NOMO-1 treated with DMSO at 0.1 percent for 48 hours (cell line): ENCODE measurements at regions not wholly inside any gene's neighbourhood (a gene's known extent, or its start where the extent isn't known, plus 50 kb on each side); places are given as distances from the start of the nearest gene placed in this dataset.
"Not testable (repeated sequence)": the region's sequence is repeated elsewhere in the genome, so short reads cannot be mapped to it uniquely, and the experiment has no call there.

Source experiments
- DNase-seq: peaks from one replicate; lab custom pipeline; 2025; ENCODE audit not compliant: unreplicated experiment; lab: John Stamatoyannopoulos, UW

DNA sequence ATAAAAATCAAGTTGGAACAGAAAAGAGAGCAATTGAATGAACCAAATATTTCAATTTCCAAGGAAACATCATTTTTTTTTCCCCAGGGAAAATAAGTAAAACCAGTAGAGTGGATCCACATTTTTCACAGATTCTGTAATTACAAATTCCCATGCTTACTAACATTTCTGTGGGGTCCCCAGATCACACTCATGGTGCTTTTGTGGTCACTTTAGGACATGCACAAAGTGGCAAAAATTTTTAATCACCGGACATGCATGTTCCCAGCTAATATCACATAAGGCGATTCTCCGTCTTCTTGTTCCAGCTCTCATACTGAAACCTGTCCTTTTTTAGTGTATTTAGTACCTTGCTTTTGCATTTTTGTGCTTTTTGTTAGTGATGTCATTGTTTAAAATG, 748.2 kb upstream of the SLITRK1 start:
- no peak for DNase-seq

GRCh38 chr13:84616864-84617263, 734.6 kb upstream of the SLITRK1 start:
- no peak for DNase-seq

DNA sequence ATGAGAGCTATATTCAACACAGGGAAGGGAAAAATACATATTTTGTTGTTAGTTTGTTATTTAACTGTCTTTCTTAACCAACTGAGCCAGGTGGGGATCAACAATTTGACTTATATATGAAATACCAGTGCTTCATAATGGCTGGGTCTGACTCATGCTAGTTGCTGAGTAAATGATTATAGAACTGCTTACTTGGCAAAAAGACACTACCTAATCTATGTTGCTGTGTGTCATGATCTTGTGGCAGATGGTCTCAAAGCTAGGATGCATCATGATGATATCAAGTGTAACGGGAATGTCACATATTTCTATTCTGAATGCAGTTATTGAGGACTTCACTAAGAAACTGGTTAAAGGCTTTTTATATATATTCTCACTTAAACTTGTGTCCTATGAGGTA, 727.4 kb upstream of the SLITRK1 start:
- no peak for DNase-seq

DNA sequence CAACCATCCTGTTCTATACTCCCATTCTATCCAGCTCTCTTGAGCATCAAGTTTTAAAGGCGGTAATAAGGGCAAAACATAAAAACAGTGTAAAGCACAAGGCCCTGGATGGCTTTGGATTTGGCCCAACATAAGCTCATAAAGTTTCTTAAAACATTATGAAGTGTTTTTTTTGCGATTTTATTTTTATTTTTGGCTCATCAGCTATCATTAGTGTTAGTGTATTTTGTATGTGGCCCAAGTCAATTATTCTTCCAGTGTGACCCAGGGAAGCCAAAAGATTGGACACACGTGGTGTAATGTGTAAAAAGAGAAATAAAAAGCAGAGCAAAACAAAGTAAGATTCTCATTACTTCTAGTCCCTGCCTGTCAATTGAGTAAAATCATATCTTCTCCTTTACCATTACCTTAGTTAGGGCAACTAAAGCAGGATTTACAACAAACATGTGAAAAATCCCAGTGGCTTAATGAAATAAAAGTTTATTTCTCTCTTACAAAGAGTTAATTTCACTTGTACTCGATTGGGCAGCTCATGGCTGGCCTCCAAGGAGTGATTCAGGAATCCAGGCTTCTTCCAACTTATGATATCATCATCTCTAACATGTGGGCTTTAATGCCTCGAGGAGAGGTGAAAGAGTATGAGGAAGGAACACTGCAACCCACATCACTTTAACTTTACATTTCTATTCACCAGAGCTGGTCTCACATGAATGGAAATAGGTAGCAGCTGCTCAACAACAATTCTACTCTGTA, 725.2 kb upstream of the SLITRK1 start:
- DNase-seq, result no peak

DNA sequence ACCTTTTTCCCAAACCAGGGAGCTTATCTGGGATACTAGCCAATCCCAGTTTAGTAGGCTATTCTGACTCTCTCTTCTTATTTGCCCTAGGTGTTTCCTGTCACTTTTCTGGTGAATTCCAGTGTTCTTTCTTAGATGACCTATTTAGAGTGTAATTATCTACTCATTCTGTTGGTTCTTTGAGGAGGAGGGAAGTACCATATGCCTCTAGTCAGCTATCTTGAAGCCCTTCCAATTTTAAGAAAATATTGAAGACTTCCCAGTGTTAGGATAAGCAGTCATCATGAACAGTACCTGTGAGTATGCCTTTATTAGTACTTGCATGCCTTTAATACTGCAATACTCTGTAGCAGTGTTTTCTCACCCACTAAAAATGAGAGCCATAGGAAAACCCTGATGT, 724.3 kb upstream of the SLITRK1 start:
- no peak for DNase-seq

DNA sequence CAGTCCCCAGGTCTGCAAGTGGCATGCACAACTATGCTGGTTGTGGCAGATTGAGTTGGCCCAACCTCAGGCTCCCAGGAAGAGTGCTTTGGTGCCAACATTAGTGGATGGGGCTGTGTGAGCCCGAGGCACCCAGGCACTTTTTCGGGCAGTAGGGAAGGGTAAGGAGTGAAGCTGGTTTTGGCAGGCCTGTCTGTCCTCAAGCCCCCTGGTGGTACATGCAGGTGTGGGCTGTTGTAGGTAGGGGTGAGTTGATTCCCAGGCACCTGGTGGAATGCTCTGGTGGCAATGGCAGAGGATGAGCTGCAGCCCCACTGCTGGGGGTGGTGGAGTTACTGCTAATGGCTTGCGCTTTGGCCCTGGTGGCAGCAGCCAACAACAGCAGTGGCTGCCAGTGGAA, 723.7 kb upstream of the SLITRK1 start:
- DNase-seq, result no peak

DNA sequence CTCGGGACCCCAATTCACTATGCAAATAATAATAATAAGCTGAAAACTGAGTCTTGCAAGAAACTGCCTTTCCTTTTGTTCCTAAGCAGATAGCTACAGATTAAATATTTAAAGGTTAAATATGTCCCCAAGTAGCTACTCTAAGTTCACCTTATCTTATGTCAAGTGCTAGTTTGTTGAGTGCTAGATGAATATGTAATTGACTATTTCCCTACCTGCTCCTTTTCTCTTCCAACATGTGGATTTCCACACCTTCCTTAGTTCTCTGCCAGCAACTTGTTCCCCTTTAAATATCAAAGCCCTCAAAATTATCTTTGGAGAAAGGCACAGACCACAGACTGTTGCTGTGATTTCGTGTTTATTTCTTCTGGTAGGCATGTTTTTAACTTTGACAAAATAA, 709.2 kb upstream of the SLITRK1 start:
- DNase-seq, result no peak

GRCh38 chr13:84590663-84591062, 708.4 kb upstream of the SLITRK1 start:
- DNase-seq, result no peak

- DNase-seq, result no peak
Observed at GRCh38 chr13:84588023-84588422, 705.7 kb upstream of the SLITRK1 start.

DNA sequence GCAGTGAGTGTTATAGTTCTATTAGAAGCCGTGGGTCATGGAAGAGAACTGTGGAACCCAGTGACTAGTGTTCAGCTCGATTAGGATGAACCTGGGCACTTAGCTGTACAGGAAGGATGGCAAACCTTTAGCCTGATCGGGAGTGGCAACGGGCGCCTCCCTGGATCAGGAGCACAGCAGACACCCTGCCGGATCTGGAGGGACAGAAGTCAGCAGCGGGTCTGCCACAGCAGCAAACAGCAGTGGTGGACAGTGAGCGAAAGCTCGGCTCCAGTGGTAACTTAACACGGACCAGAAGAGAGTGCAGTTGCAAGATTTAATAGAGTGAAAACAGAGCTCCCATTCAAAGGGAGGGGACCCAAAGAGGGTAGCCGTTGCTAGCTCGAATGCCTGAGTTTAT, 697.6 kb upstream of the SLITRK1 start:
- DNase-seq, result not testable (repeated sequence)

DNA sequence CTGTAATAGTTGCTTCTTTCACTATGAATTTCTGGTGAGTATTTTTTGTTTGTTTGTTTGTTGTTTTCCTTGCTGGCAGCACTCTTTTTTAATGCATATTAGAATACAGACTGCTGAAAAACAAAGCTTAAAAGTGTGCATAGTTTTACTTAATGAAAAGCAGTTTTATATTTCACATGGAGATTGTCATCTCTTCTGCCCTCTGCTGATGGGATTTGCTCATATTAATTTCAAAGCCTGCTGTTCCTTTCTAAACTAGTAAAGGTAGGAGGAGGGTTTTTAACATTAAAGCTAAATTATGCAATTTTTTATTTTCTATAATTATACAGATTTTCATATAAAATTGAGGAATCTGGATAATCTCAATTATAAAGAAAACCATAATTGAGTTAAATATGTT, 692.6 kb upstream of the SLITRK1 start:
- DNase-seq, result no peak

DNA sequence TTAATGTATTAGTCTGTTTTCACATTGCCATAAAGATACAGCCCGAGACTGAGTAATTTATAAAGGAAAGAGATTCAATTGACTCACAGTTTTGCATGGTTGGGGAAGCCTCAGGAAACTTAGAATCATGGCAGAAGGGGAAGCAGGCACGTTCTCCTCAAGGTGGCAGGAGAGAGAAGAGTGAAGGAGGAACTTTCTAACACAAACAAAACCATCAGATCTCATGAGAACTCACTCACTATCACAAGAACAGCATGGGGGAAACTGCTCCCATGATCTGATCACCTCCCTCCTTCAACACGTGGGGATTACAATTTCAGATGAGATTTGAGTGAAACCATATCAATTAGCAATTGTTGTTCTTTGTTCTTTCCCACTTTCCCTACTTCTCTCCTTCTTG, 689.0 kb upstream of the SLITRK1 start:
- DNase-seq, result no peak

DNA sequence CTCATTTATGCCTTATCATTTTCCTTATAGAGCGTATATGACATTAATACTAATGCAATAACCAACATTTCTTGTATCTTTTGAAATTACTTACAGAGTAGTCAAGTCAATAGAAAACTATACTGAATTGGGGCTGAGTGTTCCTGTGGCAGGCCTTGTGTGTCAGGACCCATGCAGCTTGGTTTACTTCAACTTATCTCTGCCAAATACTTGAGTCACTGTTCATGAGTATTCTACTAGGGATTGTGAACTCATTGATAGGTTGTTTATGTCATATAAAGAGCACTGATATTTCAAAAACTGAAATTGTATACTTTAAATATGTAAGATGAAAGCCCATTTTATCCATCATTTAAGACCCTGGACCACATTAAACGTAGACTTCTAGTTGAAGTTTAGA, 688.6 kb upstream of the SLITRK1 start:
- no peak for DNase-seq

GRCh38 chr13:84569366-84569765, 687.1 kb upstream of the SLITRK1 start:
- DNase-seq, result no peak

GRCh38 chr13:84567848-84568247, 685.6 kb upstream of the SLITRK1 start:
- DNase-seq, result peak; percentile 11

- DNase-seq, result no peak
Observed at GRCh38 chr13:84566780-84567179, 684.5 kb upstream of the SLITRK1 start.

DNA sequence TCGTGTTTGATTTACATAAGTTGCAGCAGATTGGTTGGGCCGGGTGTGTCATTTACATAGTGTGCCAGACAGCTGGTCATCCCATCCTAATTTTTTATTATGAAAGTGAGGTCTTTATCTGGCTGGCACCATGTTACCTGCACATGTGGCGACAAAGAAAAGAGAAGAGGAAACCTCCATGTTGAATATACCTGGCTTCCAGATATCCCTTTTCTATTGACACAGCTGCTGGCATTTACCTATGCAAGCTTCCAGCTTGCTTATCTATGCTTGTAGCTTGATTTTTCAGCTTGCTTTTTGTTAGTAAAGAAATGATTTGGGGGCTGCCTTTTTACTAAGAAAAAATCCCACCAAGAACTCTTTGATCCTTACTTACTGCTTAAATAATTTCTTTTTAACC, 681.3 kb upstream of the SLITRK1 start:
- DNase-seq, result no peak

DNA sequence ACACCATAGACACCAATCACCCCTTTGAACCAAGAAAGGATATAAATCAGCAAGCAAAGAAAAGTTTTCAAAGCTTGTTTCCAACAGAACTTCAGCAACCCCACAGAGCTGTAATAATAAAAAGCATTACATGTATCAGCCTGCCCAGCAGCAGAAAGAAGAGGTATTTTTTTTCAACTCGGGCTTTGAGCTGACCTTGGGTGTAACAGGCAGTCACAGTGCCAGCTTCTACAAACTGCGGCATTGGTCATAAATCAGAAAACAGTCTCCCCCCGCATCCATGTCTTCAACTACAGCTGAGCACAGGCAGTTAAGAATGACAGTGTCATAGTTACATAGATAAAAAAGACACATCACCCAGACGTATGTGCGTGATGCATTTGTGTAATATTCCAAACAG, 671.0 kb upstream of the SLITRK1 start:
- no peak for DNase-seq

DNA sequence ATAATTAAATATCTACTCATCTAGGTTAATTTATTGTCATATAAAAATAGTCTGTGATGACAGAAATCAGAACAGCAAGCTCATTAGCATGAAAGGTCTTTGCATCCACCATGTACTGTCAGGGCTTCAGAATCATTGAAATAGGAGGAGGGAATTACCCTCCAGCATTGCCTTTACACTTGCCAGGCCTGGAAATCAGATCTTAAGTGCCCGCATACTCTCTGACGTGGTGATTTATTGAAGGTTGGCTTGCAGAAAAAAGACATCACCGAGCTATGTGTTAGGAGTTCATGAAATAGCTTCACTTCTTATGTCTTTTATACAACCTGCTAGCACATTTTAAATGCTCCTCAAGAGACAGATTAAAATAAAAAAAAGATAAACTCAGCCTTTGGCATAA, 661.7 kb upstream of the SLITRK1 start:
- DNase-seq, result no peak

DNA sequence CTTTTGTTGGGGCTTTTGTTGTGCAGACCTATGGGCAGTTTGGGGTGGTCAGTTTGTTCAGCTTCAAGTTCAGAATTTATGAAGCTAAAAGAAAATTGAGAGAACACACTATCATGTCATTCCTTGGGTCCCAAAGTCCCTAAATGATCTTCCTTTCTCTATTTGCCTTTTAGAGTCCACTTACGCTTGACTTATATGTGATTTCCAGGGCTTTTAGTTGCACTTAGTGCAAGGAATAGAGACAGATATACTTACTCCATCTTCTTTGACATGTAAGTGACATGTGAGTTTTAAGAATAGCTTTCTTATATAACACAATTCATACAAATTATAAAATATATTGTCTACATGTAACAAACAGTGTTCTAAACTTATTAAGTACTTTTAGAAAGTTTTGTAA, 660.1 kb upstream of the SLITRK1 start:
- no peak for DNase-seq

- DNase-seq, result no peak
Observed at GRCh38 chr13:84536906-84537305, 654.6 kb upstream of the SLITRK1 start.

GRCh38 chr13:84528408-84529070, 646.3 kb upstream of the SLITRK1 start:
- DNase-seq, result no peak

DNA sequence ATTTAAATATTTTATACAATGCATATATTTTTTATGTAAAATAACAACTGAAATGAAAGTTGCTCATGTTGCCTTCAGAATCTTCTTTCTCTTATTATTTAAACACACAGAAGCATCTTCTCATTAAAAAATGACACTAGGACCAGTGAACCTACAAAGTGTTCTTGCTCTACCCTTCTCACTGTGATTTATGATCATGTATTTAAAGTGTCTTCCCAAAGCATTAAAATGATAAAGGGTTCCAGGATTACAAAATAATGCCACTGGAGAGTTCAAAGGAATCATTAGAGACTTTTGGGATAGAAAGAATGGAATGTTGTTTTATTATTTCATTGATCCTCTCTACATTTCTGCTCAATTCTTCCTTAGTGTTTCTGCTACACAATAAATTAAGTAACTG, 643.6 kb upstream of the SLITRK1 start:
- DNase-seq, result no peak
